HFFc6 (cell line): ENCODE measurements at regions not wholly inside any gene's neighbourhood (a gene's known extent, or its start where the extent isn't known, plus 50 kb on each side); places are given as distances from the start of the nearest gene placed in this dataset.

Source experiments
- DNase-seq: peaks from one replicate; pipeline ENCODE4 v3.0.0-alpha.2; 2018
- H3K27ac Mint-ChIP-seq: 2 replicates; pipeline ENCODE4 v1.8.0; 2020; ENCODE audit warnings: mild to moderate bottlenecking, mixed read lengths
- H3K27me3 Mint-ChIP-seq: 2 replicates; pipeline ENCODE4 v1.8.0; 2021; ENCODE audit warnings: mild to moderate bottlenecking, moderate library complexity, mixed read lengths; ENCODE audit not compliant: insufficient read depth
- H3K36me3 Mint-ChIP-seq: 2 replicates; pipeline ENCODE4 v1.8.0; 2021; ENCODE audit warnings: low read depth, mixed read lengths
- H3K4me1 Mint-ChIP-seq: 2 replicates; pipeline ENCODE4 v1.8.0; 2020; ENCODE audit warnings: low read depth, mixed read lengths
- H3K4me3 Mint-ChIP-seq: 2 replicates; pipeline ENCODE4 v1.8.0; 2020; ENCODE audit warnings: mild to moderate bottlenecking, moderate library complexity, mixed read lengths
- H3K9me3 Mint-ChIP-seq: 2 replicates; pipeline ENCODE4 v1.8.0; 2020; ENCODE audit warnings: mild to moderate bottlenecking, mixed read lengths
- CTCF ChIP-seq: fragments of 200-600 bp; sonication (generic); IDR thresholded peaks from 2 replicates; pipeline ENCODE4 v1.5.0; 2021; ENCODE audit warnings: antibody characterized with exemption, mild to moderate bottlenecking

GRCh38 chr18:78753240-78753639 is 226.4 kb upstream of the SALL3 start:
- TF ChIP-seq CTCF: no peak
- no peak overlapping the region for H3K27ac Mint-ChIP-seq
- DNase-seq: no peak
- H3K4me3 Mint-ChIP-seq: no peak overlapping the region
- no peaks in the 10 kb centered on the region for H3K27me3 Mint-ChIP-seq
- H3K9me3 Mint-ChIP-seq: peaks cover 39% of the 10 kb centered on the region
- no peaks in the 10 kb centered on the region for H3K4me1 Mint-ChIP-seq
- H3K36me3 Mint-ChIP-seq: no peaks in the 10 kb centered on the region

- H3K27ac Mint-ChIP-seq: no peak overlapping the region
- no peak for TF ChIP-seq CTCF
- no peak overlapping the region for H3K4me3 Mint-ChIP-seq
- DNase-seq: no peak
- H3K36me3 Mint-ChIP-seq: no peaks in the 10 kb centered on the region
- no peaks in the 10 kb centered on the region for H3K4me1 Mint-ChIP-seq
- H3K9me3 Mint-ChIP-seq: peaks cover 42% of the 10 kb centered on the region
- no peaks in the 10 kb centered on the region for H3K27me3 Mint-ChIP-seq
Observed at GRCh38 chr18:78754311-78755043, 225.1 kb upstream of the SALL3 start.

GRCh38 chr18:78757014-78757413 is 222.6 kb upstream of the SALL3 start:
- no peak overlapping the region for H3K27ac Mint-ChIP-seq
- no peaks in the 10 kb centered on the region for H3K36me3 Mint-ChIP-seq
- no peaks in the 10 kb centered on the region for H3K4me1 Mint-ChIP-seq
- H3K9me3 Mint-ChIP-seq: peaks cover 29% of the 10 kb centered on the region
- H3K27me3 Mint-ChIP-seq: no peaks in the 10 kb centered on the region
- DNase-seq: no peak
- H3K4me3 Mint-ChIP-seq: no peak overlapping the region
- TF ChIP-seq CTCF: no peak

- no peak for TF ChIP-seq CTCF
- Mint-ChIP-seq H3K9me3 (peaks cover 26% of the 10 kb centered on the region), H3K27ac (no peak overlapping the region)
Observed at GRCh38 chr18:78758496-78758895, 221.1 kb upstream of the SALL3 start.

GRCh38 chr18:78762753-78763152 is 216.9 kb upstream of the SALL3 start:
- peaks cover 37% of the 10 kb centered on the region for H3K9me3 Mint-ChIP-seq
- H3K4me1 Mint-ChIP-seq: no peaks in the 10 kb centered on the region
- H3K36me3 Mint-ChIP-seq: peaks cover 8% of the 10 kb centered on the region; the same call in 1 of the 2 replicates
- no peak overlapping the region for H3K27ac Mint-ChIP-seq
- no peak for DNase-seq
- H3K27me3 Mint-ChIP-seq: no peaks in the 10 kb centered on the region; the same call in 1 of the 2 replicates
- no peak for TF ChIP-seq CTCF
- no peak overlapping the region for H3K4me3 Mint-ChIP-seq

More at GRCh38 chr18:78758496-78758895, 221.1 kb upstream of the SALL3 start:
- H3K4me3 Mint-ChIP-seq: no peak overlapping the region
- H3K36me3 Mint-ChIP-seq: no peaks in the 10 kb centered on the region
- DNase-seq: no peak
- no peaks in the 10 kb centered on the region for H3K27me3 Mint-ChIP-seq
- H3K4me1 Mint-ChIP-seq: no peaks in the 10 kb centered on the region
